Head of caudate nucleus (tissue), 42 donors: ENCODE measurements at regions not wholly inside any gene's neighbourhood (a gene's known extent, or its start where the extent isn't known, plus 50 kb on each side); places are given as distances from the start of the nearest gene placed in this dataset.

Experiments used
- DNase-seq, 42 donors: peaks; one replicate each; pipeline versions ENCODE4 v3.0.0 to v3.0.0-alpha.2; 2020 to 2021; ENCODE audit warnings: mixed read lengths in 7 of 42
- intact Hi-C: fragments of 100-400 bp; cut with DNase I; formaldehyde crosslinking; loops from one replicate; pipeline ENCODE4 v1.15.0; 2022

DNA sequence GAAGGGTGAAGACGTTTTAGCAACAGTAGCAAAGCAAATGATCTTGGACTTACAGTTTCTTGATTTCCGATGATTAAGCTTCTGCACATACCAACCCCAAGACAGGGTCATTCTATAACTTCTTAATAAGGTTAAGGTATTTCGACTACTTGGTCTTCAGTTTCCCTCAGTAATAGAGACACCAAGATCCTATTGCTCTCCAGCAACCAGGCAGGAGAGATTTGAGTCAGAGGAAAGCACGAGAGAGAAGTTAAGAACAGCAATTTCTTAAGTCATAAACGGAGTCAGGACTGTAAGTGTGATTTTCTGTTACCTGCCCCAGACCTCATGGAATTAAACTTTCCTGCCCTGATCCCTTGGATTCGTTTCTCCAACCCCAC, 215.6 kb downstream of the TTC8 start:
- intact Hi-C loops: no loop called here
- DNase-seq: no peak

DNA sequence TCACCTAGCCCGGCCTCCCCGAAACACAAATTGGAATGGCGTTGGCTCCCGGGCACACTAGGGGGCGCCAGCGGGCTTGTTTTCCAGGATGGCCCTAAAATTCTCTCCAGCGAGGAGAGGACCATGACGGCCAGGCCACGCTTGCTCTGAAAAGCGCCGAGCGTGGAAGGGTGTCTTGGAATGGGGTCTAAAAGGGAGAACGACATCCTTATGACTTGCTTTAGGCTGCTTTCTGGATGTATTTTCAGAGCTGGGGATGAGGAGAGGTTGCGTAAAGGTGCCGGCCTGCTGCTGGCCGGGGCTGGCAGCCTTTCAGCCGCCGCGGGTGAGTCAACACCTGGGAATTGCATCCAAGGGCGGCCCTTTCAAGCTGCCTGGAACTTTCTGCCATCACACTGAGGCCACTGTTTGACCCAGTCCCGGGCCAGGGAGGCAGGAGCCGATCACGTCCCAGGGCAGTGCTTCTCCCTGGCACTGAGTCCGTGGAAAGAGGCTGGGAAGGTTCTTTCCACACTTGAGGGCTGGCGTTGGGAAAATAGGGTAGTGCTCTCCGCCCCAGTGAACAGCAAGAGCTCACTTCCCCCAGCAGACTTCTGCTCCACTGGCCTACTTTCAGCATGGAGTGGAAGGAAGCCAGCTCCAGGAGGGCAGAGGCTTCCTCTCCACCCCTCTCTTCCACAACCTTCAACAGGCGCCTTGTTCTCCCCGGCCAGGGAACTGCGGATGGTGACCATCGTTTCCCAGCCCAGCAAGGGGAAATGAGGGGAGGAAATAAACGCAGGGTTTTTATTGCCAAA, 216.2 kb downstream of the TTC8 start:
- intact Hi-C loops: no loop called here
- peak; percentile 78 to 97 (median 91) for DNase-seq

DNA sequence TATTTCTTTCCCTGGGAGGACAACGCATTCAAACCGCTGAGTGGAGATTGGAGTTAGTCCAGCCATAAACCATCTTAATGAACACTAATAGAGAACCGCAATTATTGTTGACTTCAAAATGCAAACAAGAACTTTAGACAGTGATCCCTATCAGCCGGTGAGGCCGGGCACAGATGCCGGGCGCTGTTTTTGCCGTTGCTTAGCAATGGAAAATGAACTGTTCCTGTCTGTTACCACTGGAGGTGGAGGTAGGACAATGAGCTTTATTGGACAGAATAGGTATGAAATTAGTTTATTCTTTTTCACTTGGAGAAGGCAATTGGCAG, 216.8 kb downstream of the TTC8 start:
- intact Hi-C loops: no loop called here
- peak in 3 of 42 donors; percentile 12 to 25 (median 19) for DNase-seq

DNA sequence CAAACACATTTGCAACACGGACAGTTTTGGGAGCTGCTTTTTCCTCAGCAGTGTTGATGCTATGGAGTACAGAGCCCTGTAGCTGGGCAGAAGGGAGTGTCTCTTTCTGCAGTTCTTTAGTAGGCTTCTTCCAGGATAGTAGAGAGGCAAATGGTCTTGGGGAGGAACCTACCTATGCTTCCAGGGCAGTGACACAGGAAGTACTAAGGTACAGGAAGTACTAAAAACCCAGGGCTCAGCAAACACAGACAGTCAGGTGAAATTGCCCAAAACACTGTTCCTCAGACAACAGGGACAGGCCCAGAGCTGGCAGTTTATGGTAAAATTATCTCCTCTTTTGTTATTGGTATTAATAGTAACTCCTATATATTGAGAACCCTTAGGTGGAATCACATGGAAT, 217.6 kb downstream of the TTC8 start:
- no peak for DNase-seq
- intact Hi-C loops: no loop called here

DNA sequence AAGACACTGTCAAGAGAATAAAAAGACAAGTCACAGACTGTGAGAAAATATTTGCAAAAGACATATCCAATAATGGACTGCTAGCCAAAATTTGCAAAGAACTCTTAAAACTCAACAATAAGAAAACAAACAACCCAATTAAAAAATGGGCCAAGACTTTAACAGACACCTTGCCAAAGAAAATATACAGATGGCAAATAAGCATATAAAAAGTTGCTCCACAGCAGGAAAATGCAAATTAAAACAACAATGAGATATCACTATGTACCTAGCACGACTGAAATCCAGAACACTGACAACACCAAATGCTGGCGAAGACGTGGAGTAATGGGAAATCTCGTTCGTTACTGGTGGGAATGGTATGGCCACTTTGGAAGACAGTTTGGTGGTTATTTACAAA, 228.9 kb downstream of the TTC8 start:
- intact Hi-C loops: no loop called here
- DNase-seq: peak in 1 of 42 donors; percentile 9

DNA sequence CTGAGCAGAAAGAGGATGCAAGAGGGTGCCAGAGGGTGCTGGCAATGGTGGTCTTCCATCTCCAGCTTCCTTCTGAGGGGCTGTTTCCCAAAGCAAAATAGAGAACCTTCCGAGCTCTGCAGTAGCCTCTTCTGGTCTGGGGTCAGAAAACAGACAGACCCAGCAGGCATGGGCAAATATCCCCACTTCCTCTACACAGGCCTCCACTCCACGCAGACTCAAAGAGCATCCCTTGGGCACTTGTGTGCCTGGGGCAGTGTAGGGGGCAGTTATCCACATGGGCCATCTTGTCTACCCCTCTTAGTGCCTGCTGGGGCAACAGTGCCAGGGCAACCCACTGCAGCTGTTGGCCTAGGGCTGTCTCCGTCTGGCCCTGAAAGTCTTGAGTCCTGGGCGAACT, 231.9 kb downstream of the TTC8 start:
- DNase-seq: peak in 1 of 42 donors; percentile 9
- intact Hi-C loops: no loop called here

DNA sequence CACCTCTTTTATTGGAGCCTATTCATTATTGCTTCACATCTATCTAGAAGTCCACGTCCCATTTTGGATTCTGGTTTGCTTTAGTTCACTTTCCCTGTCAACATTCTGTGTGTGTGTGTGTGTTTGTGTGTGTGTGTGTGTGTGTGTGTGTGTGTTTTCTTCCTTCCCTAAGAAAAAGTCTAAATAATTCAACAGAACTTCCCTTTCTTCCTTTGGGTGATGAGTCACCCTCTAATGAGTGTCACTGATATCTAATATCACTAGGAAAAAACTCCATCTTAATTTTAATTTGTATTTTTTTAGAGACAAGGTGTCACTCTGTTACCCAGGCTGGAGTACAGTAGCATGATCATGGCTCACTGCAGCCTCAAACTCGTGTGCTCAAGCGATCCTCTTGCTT, 234.2 kb downstream of the TTC8 start:
- intact Hi-C loops: no loop called here
- no peak for DNase-seq

DNA sequence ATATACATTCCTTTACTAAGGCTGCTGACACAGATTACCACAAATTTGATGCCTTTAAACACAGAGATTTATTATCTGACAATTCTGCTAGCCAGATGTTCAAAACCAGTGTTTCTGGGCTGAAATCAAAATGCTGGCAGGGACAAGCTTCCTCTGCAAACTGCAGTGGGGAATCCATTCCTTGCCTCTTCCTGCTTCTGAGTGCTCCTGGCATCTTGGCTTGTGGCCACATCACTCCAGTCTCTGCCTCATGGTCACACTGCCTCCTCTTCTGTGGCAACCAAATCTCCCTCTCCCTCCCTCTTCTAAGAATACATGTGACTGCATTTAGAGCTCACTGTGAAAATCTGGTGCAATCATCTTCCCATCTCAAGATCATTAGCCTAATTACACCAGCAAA, 235.7 kb downstream of the TTC8 start:
- peak in 1 of 42 donors; percentile 24 for DNase-seq
- intact Hi-C loops: no loop called here

DNA sequence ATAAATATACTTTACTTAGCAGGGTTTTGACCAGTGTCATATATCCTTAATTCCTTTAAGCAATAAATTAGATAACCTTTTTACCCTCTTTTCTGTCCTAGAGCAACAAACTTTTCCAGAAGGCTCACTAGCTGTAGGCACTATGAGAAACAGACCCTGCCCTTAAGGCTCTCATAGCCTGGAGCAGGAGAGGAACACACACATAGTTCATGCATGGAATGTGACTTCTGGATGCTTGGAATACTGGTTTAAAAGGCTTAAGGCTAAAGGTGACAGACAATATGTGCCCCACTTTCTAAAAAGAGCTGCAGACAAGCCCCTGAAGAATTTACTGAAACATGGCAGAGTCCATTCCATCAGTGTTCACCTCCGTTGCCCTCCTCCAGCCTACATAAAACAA, 237.2 kb downstream of the TTC8 start:
- peak in 1 of 42 donors; percentile 8 for DNase-seq
- intact Hi-C loops: no loop called here

DNA sequence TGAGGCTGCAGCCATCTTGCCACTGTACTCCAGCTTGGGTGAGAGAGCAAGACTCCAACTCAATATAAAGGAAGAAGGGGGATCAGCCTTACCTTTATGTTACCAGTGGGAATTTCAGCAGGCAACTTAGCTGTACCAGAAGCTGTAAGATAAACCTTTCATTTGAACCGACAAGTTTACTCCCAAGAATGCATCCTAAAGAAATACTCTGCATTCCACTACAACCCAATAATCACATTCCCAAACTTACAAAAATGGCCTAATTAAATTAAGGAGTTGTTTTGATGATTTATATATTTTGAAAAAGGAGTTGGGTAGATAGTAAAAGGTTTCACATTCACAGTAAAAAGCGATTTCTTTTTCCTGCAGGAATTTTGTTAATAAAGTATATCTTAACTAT, 241.4 kb downstream of the TTC8 start:
- DNase-seq: no peak
- intact Hi-C loops: no loop called here

DNA sequence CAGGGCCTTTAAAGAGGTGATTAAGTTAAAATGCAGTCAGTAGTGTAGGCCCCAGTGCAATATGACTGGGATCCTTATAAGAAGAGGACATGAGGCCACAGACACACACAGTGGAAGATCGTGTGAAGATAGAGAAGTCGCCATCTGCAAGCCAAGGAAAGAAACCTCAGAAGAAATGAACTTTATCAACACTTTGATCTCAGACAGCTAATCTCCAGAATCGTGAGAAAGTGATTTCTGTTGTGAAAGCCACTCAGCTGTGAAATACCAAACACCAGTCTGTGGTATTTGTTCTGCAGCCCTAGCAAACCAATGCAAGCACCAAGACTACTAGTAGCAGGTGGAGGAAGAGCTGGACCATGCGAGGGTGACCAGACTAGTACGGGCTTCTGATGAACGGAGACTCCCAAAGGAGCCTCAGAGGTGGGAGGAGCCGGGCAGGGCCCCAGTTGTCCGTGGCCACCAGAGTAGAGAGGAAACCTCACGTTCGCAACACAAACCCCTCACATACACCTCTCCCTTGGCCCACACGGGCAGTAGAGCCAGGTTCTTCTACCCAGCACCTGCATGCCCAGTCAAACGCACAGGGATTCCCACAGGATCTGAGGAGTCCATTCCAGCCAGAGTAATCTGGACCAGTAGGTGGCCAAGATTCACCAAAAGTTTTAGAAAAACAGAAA, 243.0 kb downstream of the TTC8 start:
- DNase-seq: no peak
- intact Hi-C loops: no loop called here

DNA sequence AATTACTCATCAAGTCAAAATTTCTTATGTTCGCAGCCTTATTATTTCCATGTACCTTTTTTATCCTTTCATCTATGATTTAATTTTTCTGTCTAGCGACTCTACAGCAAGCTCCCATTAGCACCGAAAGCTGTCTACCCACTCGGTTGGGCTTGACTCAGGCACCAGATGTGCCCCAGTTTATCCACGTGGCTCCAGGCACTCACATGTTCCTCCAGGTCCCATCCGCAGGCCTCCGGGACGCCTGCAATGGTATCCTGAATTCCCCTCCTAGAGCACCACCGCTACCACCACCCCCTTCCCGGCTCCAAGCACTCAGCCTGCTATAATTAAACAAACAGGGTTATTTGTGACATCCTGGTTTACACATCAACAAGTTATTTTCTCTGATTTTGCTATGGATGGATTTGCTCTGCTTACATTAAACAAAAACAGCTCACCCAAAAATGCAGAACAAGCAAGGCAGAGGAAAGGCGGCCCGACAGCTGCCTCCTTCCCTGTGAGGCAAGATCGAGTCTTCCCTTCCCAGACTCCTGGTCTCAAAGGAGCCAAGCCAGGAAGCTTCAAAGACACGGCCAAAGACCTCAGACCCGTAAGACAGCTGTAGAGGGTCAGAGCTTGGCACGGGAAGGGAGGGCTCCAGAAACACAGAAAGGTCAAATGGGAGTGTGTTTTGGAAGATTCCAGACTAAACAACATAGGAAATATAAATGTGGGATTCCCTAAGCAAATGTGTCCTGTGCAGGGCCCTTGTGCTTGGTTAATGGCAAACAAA, 253.8 kb downstream of the TTC8 start:
- DNase-seq: peak in 33 of 42 donors; percentile 5 to 60 (median 24)
- intact Hi-C loops: no loop called here

DNA sequence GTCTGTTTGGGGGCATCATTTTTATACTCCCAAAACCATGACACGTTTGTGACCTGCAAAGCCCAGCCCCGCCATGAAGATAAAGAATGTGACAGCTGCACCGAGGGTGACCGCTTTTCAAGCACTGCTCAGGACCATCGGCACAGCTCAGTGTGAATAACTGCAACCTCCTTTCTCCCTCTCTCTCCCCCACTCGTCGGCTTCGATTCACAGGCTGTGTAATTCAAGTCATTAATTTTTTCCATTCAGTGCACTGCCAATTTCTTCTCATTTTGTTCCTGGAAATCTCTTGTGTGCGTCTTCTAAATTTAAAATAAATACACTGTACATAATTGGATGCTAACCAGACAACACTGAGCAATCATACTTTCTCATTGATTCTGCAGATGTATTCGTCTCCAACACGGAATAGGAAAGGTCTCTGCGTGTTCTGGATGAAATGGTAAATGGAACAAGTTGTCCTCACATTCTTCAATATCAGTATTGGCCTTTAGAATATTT, 260.8 kb downstream of the TTC8 start:
- intact Hi-C loops: no loop called here
- DNase-seq: no peak

DNA sequence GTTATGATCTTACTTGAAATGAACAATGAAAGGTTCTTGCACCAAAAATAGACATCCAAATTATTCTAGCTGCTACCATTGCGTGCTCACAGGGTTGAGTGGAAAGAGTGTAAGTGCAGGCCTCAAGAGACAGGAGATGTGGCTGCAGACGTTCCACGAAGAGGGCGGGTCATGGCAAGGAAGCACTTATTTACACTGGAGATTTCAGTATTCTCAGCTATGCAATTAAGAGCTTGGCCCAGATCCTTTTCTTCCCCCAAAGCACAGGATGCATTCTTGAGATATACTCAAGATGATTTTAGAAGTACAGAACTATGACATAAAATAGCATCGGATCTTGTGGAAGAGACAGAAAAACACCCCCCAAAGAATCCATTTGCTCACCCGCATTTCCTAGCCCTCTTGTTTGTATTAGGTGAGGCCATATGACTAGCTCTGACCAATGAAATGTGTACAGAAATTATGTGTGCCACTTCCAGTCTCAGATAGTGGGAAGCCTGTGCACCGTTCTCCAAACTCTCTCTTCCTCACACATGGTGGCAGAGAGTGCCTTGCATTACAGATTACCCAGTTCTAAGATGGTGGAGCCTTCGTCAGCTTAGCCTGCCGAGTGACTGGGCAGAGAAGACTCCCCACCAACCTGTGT, 261.4 kb downstream of the TTC8 start:
- intact Hi-C loops: no loop called here
- DNase-seq: no peak

DNA sequence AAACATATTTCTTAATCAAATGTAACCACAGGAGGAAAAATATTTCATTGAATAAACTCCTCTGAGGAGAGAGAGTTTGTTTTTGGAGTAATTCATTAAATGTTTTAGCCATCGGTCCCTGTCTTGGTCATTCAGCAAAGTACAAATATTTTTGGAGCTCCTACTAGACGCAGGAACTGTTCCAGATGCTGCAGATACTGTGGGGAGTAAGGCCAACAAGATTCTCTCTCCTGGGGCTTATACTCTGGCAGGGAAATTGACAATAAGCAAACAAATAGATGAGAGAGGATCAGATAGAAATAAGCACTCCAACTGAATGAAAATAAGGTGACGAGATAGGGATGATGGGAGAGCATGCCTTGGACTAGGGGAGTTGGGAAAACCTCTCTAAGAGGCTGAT, 264.1 kb downstream of the TTC8 start:
- DNase-seq: no peak
- intact Hi-C loops: no loop called here

DNA sequence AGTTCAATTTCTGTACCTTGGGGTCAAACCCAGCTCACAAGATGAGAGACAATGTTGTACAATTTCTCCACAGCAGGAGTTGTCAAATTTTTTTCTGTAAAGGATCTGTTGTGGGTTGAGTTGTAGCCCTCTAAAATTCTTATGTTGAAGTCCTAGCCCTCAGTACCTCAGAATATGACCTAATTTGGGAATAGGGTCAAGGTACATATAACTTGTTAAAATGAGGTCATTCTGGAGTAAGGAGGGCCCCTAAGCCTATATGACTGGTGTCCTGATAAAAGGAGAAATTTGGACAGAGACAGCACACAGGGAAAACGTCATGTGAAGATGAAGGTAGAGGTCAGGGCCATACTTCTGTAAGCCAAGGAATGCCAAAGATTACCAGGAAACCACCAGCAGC, 264.9 kb downstream of the TTC8 start:
- intact Hi-C loops: no loop called here
- DNase-seq: no peak

DNA sequence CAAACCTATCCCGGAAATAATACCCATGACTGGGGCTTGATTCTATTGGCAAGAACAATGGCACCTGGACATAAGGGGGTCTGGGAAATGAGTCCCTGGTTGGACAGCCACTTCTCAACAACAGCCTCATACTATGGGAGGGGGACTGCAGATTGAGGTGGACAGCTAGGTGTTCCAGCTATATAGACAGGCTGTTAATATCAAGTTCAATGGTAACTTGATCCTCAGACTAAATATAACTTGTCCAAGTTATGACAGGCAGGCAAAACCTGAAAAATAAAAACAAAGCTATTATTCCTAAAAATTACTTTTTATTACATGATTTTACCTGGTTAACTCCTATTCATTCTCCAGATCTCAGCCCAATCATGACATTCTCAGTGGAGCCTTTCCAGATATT, 267.3 kb downstream of the TTC8 start:
- no peak for DNase-seq
- intact Hi-C loops: no loop called here

DNA sequence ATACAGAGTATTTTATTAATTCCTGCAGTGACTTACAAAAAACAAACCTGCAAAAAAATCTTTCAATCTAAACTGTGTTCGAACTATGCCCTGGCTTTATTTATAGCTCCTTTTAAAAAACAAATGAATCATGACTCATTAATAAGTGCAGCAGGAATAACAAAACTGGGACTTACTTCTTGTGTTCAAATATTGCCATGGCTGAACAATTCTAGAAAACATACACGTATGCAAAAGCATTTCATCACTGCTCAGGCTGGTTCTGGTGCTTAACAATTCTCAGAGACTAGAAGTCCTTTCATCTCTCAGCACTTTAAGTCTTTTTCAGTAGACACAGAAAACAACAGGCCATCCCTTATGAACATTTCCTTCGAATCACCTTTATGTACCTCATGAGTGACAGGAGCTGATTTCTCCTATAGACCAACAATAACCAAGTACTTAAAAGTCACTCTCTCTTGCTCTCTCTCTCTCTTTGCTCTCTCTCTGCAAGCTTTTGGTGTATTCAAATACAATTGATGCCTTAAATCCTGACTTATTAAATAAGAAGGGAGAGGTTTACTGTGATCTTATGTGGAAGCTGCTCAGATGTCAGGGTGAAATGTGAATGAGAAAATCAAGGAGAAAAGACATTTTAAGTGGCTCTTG, 268.8 kb downstream of the TTC8 start:
- DNase-seq: no peak
- intact Hi-C loops: no loop called here

DNA sequence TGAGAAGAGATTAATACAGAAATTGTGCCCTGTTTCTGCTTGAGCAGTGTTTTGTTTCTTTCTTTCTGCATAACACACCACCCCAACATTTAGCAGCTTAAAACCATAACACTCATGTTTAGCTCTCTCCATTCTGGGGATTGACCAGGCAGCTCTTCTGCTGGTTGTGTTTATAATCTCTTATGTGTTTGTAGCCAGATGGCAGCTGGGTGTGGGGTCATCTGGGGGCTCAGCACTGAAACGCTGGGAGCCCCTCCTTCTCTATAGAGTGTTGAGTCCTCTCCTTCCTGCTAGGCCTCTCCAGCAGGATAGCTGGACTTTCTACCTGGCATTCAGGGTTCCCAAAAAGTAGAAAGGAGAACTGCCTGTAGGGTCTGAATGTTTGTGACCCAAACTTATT, 270.6 kb downstream of the TTC8 start:
- intact Hi-C loops: no loop called here
- DNase-seq: no peak
